Kidney (tissue), 13 donors: ENCODE measurements at regions not wholly inside any gene's neighbourhood (a gene's known extent, or its start where the extent isn't known, plus 50 kb on each side); places are given as distances from the start of the nearest gene placed in this dataset.

Experiments
- DNase-seq, 5 donors: peaks; one replicate each; pipeline ENCODE4 v3.0.0-alpha.2; 2013 to 2020
- FAIRE-seq: peaks from 2 replicates; lab custom pipeline; 2012; peaks lifted over from hg19 to GRCh38; lab: Jason Lieb, UNC
- H3K27ac ChIP-seq, 2 donors: one replicate each; pipeline ENCODE4 v1.7.0; 2013; ENCODE audit warnings: low read depth in 2 of 2, low read length in 2 of 2, inconsistent platforms in 1 of 2
- H3K27me3 ChIP-seq: one replicate; pipeline ENCODE4 v1.7.1; 2013; ENCODE audit warnings: low read length, inconsistent platforms; ENCODE audit not compliant: control insufficient read depth, insufficient read depth
- H3K36me3 ChIP-seq, 3 donors: one replicate each; pipeline versions ENCODE4 v1.7.0 to v1.7.1; 2013; ENCODE audit warnings: low read length in 3 of 3, control low read depth in 1 of 3, inconsistent platforms in 1 of 3; ENCODE audit not compliant: insufficient read depth in 3 of 3, control insufficient read depth in 2 of 3
- H3K4me1 ChIP-seq, 3 donors: one replicate each; pipeline versions ENCODE4 v1.7.0 to v1.7.1; 2013; ENCODE audit warnings: low read length in 3 of 3, inconsistent platforms in 1 of 3, low read depth in 1 of 3; ENCODE audit not compliant: control insufficient read depth in 2 of 3, insufficient read depth in 2 of 3
- H3K4me3 ChIP-seq, 3 donors: one replicate each; pipeline versions ENCODE4 v1.7.0 to v1.8.1; 2013; ENCODE audit warnings: low read length in 3 of 3, control low read depth in 1 of 3, inconsistent platforms in 1 of 3
- H3K9ac ChIP-seq, 3 donors: one replicate each; pipeline versions ENCODE4 v1.7.0 to v1.7.1; 2013; ENCODE audit warnings: low read length in 3 of 3, control low read depth in 1 of 3, inconsistent platforms in 1 of 3
- H3K9me3 ChIP-seq, 3 donors: one replicate each; pipeline versions ENCODE4 v1.7.0 to v1.7.1; 2013; ENCODE audit warnings: low read length in 3 of 3, control low read depth in 1 of 3, inconsistent platforms in 1 of 3; ENCODE audit not compliant: control insufficient read depth in 2 of 3, insufficient read depth in 1 of 3
- intact Hi-C: fragments of 100-400 bp; cut with DNase I; formaldehyde crosslinking; loops from one replicate; pipeline ENCODE4 v1.11.1; 2022
- TF ChIP-seq, protein P1 (sequence below): IDR thresholded peaks from 3 replicates; pipeline ENCODE4 v1.5.1; 2012; ENCODE audit warnings: mild to moderate bottlenecking, moderate library complexity, borderline replicate concordance; ENCODE audit not compliant: insufficient read depth; ENCODE audit errors: extremely low read depth
- donor health status: control.
- donor health status: control.
- donor health status: control.
- donor health status: control.
- donor health status: control.
- donor health status: DM: yes; HTN: yes; CAD: no.
- donor health status: Normal renal cell carcinoma (clear cell type).

DNA sequence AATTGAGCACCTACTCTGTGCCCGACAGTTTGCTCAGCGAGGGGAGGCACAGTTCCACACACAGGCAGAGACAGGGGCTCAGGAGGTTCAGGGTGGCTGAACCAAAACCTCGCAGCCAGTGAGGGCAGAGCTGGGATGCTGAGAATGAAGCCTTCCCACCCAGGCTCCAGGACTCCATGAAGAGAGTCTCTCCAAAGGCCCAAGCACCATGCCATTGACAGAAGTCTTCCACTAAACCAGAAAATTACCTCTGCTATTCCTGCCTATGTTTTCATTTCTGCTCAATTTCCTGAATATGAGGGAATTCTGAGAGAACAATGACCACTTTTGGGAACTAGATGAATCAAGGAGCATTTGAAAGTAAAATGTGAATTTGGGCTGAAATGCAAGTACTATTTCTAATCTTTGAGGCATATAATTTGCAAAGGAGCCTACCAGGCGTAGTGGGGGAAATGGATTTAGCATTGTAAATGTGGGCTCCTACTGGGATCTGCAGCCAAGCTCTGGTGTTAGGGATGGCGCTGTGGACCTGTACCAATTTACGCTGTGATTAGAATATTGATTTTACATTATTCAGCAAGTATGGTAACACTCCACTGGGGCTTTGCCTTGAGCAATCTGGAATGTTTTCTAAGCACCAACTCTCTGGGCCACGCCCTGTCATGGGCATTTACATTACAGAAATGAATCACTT, 91.9 kb downstream of the DRD1 start:
- Histone ChIP-seq H3K9ac (no peak overlapping the region), H3K27me3 (no peaks in the 10 kb centered on the region), H3K4me3 (no peak overlapping the region), H3K27ac (no peak overlapping the region), H3K9me3 (no peaks in the 10 kb centered on the region), H3K36me3 (no peaks in the 10 kb centered on the region), H3K4me1 (no peaks in the 10 kb centered on the region)
- FAIRE-seq (no peak), DNase-seq (no peak)
- intact Hi-C loops: no loop called here
- TF ChIP-seq, protein P1, sequence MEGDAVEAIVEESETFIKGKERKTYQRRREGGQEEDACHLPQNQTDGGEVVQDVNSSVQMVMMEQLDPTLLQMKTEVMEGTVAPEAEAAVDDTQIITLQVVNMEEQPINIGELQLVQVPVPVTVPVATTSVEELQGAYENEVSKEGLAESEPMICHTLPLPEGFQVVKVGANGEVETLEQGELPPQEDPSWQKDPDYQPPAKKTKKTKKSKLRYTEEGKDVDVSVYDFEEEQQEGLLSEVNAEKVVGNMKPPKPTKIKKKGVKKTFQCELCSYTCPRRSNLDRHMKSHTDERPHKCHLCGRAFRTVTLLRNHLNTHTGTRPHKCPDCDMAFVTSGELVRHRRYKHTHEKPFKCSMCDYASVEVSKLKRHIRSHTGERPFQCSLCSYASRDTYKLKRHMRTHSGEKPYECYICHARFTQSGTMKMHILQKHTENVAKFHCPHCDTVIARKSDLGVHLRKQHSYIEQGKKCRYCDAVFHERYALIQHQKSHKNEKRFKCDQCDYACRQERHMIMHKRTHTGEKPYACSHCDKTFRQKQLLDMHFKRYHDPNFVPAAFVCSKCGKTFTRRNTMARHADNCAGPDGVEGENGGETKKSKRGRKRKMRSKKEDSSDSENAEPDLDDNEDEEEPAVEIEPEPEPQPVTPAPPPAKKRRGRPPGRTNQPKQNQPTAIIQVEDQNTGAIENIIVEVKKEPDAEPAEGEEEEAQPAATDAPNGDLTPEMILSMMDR: no peak

DNA sequence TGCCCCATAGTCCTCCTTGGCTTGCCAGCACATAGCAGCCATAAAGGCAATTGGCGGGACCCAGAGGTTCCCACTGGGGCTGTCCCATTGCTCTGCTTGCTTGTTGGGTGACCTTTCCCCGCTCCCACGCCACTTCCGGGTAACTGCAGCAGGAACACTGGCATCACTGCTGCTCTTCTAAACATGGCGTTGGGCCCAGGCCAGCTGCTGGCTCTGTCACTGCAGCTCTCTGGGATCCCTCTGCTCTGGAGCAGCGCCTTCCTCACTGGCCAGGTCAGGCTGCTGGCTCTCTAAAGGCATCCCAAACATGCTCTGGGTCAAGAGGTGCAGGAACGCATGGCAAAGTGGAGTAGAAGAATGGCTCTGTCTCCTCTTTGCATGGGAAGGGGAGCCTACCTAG, 92.9 kb downstream of the DRD1 start:
- Histone ChIP-seq H3K4me1 (no peaks in the 10 kb centered on the region), H3K4me3 (no peak overlapping the region), H3K9ac (no peak overlapping the region), H3K27ac (no peak overlapping the region), H3K27me3 (no peaks in the 10 kb centered on the region), H3K36me3 (no peaks in the 10 kb centered on the region), H3K9me3 (no peaks in the 10 kb centered on the region)
- FAIRE-seq (no peak), DNase-seq (no peak)
- intact Hi-C loops: no loop called here
- TF ChIP-seq, protein P1: no peak

DNA sequence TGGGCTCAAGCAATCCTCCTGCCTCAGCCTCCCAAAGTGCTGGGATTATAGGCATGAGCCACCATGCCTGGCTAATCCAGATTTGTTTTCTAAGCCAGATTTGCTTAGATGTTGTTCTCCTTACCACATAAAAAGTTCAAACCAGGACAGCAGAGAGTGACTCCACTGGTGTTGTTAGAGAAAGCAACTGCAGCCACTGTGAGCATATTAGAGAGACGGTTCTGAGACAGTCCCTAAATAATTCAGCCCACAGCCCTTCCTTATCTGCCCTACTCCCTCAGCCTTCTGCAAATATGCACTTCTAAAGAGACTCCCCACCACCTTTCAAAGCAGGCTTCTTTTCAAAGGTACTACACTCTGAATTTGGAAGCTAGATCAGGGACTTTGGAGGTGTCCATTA, 96.1 kb downstream of the DRD1 start:
- H3K27me3 ChIP-seq: no peaks in the 10 kb centered on the region
- H3K9me3 ChIP-seq: no peaks in the 10 kb centered on the region
- FAIRE-seq: no peak
- no peak overlapping the region for H3K27ac ChIP-seq
- H3K9ac ChIP-seq: no peak overlapping the region
- H3K36me3 ChIP-seq: no peaks in the 10 kb centered on the region
- no peak overlapping the region for H3K4me3 ChIP-seq
- intact Hi-C loops: no loop called here
- H3K4me1 ChIP-seq: no peaks in the 10 kb centered on the region
- TF ChIP-seq, protein P1: no peak
- no peak for DNase-seq

DNA sequence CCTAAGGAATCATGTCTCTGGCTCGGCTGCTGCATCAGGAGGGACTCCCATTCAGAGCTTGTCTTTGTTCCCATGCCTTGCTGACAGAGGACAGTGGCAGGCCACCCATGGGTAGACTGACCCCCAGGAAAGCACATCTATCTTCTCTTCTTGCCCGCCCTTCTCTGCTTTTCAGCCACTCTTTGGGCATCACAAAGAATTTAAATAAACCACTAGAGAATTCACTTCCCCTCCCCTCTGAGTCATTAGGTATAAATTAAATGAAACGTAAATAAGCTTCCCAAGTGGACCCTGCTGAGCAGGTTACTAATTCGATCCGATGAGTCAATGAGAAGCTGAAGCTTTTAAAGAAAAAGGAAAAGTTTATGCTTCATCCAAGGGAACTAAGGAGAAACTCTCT, 97.0 kb downstream of the DRD1 start:
- no peak for FAIRE-seq
- Histone ChIP-seq H3K9ac (no peak overlapping the region), H3K36me3 (no peaks in the 10 kb centered on the region), H3K27ac (no peak overlapping the region), H3K27me3 (no peaks in the 10 kb centered on the region), H3K4me1 (no peaks in the 10 kb centered on the region), H3K4me3 (no peak overlapping the region), H3K9me3 (no peaks in the 10 kb centered on the region)
- intact Hi-C loops: no loop called here
- no peak for DNase-seq
- TF ChIP-seq, protein P1: no peak
